Stimulated activated naive CD4-positive, alpha-beta T cell (primary cell): ENCODE measurements at regions not wholly inside any gene's neighbourhood (a gene's known extent, or its start where the extent isn't known, plus 50 kb on each side); places are given as distances from the start of the nearest gene placed in this dataset.

Experiments
- DNase-seq, 6 experiments: peaks; one replicate each; lab custom pipeline; 2025; lab: John Stamatoyannopoulos, UW

- no peak for DNase-seq
Observed at GRCh38 chr13:58051396-58051795, 419.9 kb downstream of the PCDH17 start.

- no peak for DNase-seq
Observed at GRCh38 chr13:58051807-58052375, 420.3 kb downstream of the PCDH17 start.

GRCh38 chr13:58056426-58056825 is 424.9 kb downstream of the PCDH17 start:
- no peak for DNase-seq

GRCh38 chr13:58059624-58060023 is 428.1 kb downstream of the PCDH17 start:
- DNase-seq = no peak

- no peak for DNase-seq
Observed at GRCh38 chr13:58080806-58081205, 449.3 kb downstream of the PCDH17 start.

GRCh38 chr13:58081301-58081820 is 449.8 kb downstream of the PCDH17 start:
- no peak for DNase-seq

GRCh38 chr13:58083064-58083463 is 451.5 kb downstream of the PCDH17 start:
- DNase-seq = no peak

GRCh38 chr13:58085274-58085673 is 453.7 kb downstream of the PCDH17 start:
- no peak for DNase-seq

GRCh38 chr13:58085819-58086218 is 454.3 kb downstream of the PCDH17 start:
- no peak for DNase-seq

GRCh38 chr13:58087566-58087965 is 456.0 kb downstream of the PCDH17 start:
- no peak for DNase-seq

- no peak for DNase-seq
Observed at GRCh38 chr13:58093394-58093793, 461.9 kb downstream of the PCDH17 start.

- DNase-seq = no peak
Observed at GRCh38 chr13:58097831-58098230, 466.3 kb downstream of the PCDH17 start.

- DNase-seq = no peak
Observed at GRCh38 chr13:58119351-58119750, 487.8 kb downstream of the PCDH17 start.

GRCh38 chr13:58119804-58120203 is 488.3 kb downstream of the PCDH17 start:
- DNase-seq = no peak

GRCh38 chr13:58126496-58126895 is 495.0 kb downstream of the PCDH17 start:
- DNase-seq = no peak

- no peak for DNase-seq
Observed at GRCh38 chr13:58134012-58134411, 502.5 kb downstream of the PCDH17 start.

- DNase-seq = no peak
Observed at GRCh38 chr13:58134525-58134924, 503.0 kb downstream of the PCDH17 start.

GRCh38 chr13:58142952-58143351 is 511.4 kb downstream of the PCDH17 start:
- no peak for DNase-seq

- no peak for DNase-seq
Observed at GRCh38 chr13:58144616-58145015, 513.1 kb downstream of the PCDH17 start.

GRCh38 chr13:58151452-58151851 is 519.9 kb downstream of the PCDH17 start:
- no peak for DNase-seq

- no peak for DNase-seq
Observed at GRCh38 chr13:58160980-58161379, 529.4 kb downstream of the PCDH17 start.

GRCh38 chr13:58165617-58166016 is 534.1 kb downstream of the PCDH17 start:
- no peak for DNase-seq

- DNase-seq = no peak
Observed at GRCh38 chr13:58181111-58181510, 549.6 kb downstream of the PCDH17 start.

GRCh38 chr13:58187881-58188280 is 556.3 kb downstream of the PCDH17 start:
- DNase-seq = no peak
